Osteoblast (primary cell): ENCODE measurements at regions not wholly inside any gene's neighbourhood (a gene's known extent, or its start where the extent isn't known, plus 50 kb on each side); places are given as distances from the start of the nearest gene placed in this dataset.

Experiments used
- DNase-seq: peaks from one replicate; pipeline ENCODE4 v3.0.0; 2011; ENCODE audit warnings: low spot score, mixed read lengths; ENCODE audit not compliant: insufficient read length; ENCODE audit errors: missing footprints
- H2AFZ ChIP-seq: 2 replicates; pipeline ENCODE4 v1.6.0; 2011; ENCODE audit warnings: mild to moderate bottlenecking, low read length
- H3K27ac ChIP-seq: 2 replicates; pipeline ENCODE4 v1.5.1; 2011; ENCODE audit warnings: mild to moderate bottlenecking, low read depth, low read length, moderate library complexity
- H3K27me3 ChIP-seq: 2 replicates; pipeline ENCODE4 v1.6.0; 2012; ENCODE audit warnings: mild to moderate bottlenecking, control low read depth, inconsistent platforms, low read length, moderate library complexity; ENCODE audit not compliant: insufficient read depth
- H3K36me3 ChIP-seq: 2 replicates; pipeline ENCODE4 v1.5.1; 2011; ENCODE audit warnings: mild to moderate bottlenecking, low read length, control low read depth, moderate library complexity; ENCODE audit not compliant: insufficient read depth
- H3K4me1 ChIP-seq: 2 replicates; pipeline ENCODE4 v1.5.1; 2011; ENCODE audit warnings: mild to moderate bottlenecking, low read length, control low read depth, moderate library complexity; ENCODE audit not compliant: insufficient read depth
- H3K4me2 ChIP-seq: 2 replicates; pipeline ENCODE4 v1.6.0; 2011; ENCODE audit warnings: mild to moderate bottlenecking, low read length; ENCODE audit not compliant: insufficient read depth
- H3K4me3 ChIP-seq: fragments of 200-600 bp; sonication (generic); 3 replicates; pipeline ENCODE4 v1.5.1; 2012; ENCODE audit warnings: mild to moderate bottlenecking, low read length, inconsistent platforms; ENCODE audit not compliant: insufficient read depth
- H3K79me2 ChIP-seq: 2 replicates; pipeline ENCODE4 v1.6.0; 2012; ENCODE audit warnings: mild to moderate bottlenecking, low read length, control low read depth, inconsistent platforms; ENCODE audit not compliant: insufficient read depth
- H3K9me3 ChIP-seq: 2 replicates; pipeline ENCODE4 v1.5.1; 2011; ENCODE audit warnings: low read depth, low read length, control low read depth
- H4K20me1 ChIP-seq: 2 replicates; pipeline ENCODE4 v1.6.0; 2012; ENCODE audit warnings: mild to moderate bottlenecking, low read length, control low read depth; ENCODE audit not compliant: insufficient read depth
- TF ChIP-seq, protein P1 (sequence below): IDR thresholded peaks from 2 replicates; pipeline ENCODE4 v1.5.1; 2011; ENCODE audit warnings: mild to moderate bottlenecking, low read depth, low read length, moderate library complexity; ENCODE audit errors: extremely low read depth

DNA sequence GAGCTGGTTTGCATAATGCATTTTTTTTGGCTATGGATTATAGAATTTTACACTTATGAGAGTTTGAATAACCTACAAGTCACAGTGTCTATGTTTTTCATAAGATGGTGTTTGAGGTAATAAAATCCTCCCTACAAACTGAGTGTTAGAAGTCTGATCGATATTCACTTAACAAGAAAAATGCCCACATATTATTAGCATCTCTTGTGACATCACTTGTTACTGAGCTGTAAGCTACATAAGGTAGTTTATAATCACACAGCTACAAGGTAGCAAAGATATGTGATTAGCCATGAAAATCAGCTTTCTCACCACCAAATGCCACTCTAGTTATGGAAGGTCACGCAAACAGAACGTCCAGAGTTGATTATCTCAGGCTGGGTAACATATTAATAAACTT lies 669.6 kb downstream of the PCDH18 start:
- TF ChIP-seq, protein P1, sequence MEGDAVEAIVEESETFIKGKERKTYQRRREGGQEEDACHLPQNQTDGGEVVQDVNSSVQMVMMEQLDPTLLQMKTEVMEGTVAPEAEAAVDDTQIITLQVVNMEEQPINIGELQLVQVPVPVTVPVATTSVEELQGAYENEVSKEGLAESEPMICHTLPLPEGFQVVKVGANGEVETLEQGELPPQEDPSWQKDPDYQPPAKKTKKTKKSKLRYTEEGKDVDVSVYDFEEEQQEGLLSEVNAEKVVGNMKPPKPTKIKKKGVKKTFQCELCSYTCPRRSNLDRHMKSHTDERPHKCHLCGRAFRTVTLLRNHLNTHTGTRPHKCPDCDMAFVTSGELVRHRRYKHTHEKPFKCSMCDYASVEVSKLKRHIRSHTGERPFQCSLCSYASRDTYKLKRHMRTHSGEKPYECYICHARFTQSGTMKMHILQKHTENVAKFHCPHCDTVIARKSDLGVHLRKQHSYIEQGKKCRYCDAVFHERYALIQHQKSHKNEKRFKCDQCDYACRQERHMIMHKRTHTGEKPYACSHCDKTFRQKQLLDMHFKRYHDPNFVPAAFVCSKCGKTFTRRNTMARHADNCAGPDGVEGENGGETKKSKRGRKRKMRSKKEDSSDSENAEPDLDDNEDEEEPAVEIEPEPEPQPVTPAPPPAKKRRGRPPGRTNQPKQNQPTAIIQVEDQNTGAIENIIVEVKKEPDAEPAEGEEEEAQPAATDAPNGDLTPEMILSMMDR: no peak
- Histone ChIP-seq H3K4me2 (no peak overlapping the region), H3K4me1 (no peaks in the 10 kb centered on the region), H3K36me3 (no peaks in the 10 kb centered on the region), H3K27ac (no peak overlapping the region), H3K79me2 (no peaks in the 10 kb centered on the region), H3K9me3 (no peaks in the 10 kb centered on the region), H3K27me3 (no peaks in the 10 kb centered on the region), H3K4me3 (no peak overlapping the region), H2AFZ (no peak overlapping the region), H4K20me1 (no peaks in the 10 kb centered on the region)
- no peak for DNase-seq

DNA sequence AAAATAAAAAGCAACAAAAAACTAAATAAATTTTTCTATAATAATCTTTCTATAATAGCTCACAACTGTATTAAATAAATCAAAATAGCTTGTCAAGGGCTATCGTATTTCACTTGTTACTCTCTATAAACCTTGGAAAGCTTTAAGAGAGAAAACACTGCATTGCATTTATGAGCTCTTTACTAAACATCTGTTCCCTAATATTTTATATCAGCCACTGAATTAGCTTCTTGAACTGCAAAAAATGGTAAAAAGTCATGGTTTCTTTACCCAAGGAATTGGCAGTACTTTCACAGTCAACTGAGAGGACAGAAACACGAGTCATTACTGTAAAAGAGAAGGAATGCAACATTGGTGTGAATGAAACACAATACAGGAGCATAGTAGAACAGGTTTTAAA lies 671.2 kb downstream of the PCDH18 start:
- H3K36me3 ChIP-seq: no peaks in the 10 kb centered on the region

DNA sequence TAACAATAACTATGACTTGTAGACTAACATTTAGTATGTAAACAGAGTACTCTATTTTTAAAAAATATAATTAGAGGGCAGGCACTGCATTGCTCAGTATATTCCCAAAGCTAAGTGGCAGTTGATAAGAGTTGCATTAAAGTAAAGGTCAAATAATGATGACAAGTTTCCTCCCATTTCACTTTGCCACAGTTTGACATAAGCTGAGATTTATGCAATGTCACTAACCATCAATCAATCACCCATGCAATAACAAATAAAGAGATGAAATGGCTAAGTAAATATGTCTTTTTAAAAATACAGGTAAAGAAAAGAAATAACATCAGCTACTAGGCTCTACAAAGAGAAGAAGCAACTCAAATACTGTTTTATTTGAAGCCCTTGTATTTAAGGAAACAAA lies 673.4 kb downstream of the PCDH18 start:
- Histone ChIP-seq H3K27ac (no peak overlapping the region), H3K27me3 (no peaks in the 10 kb centered on the region), H4K20me1 (no peaks in the 10 kb centered on the region), H3K36me3 (no peaks in the 10 kb centered on the region), H3K4me2 (no peak overlapping the region), H3K4me3 (no peak overlapping the region), H3K9me3 (no peaks in the 10 kb centered on the region), H3K4me1 (no peaks in the 10 kb centered on the region), H2AFZ (no peak overlapping the region), H3K79me2 (no peaks in the 10 kb centered on the region)
- TF ChIP-seq, protein P1: no peak
- no peak for DNase-seq

More for the DNA sequence above, 671.2 kb downstream of the PCDH18 start:
- H2AFZ ChIP-seq: no peak overlapping the region
- DNase-seq: no peak
- H3K27me3 ChIP-seq: no peaks in the 10 kb centered on the region
- H4K20me1 ChIP-seq: no peaks in the 10 kb centered on the region
- no peaks in the 10 kb centered on the region for H3K9me3 ChIP-seq
- TF ChIP-seq, protein P1: no peak
- H3K4me2 ChIP-seq: no peak overlapping the region
- H3K4me1 ChIP-seq: no peaks in the 10 kb centered on the region
- no peak overlapping the region for H3K4me3 ChIP-seq
- H3K27ac ChIP-seq: no peak overlapping the region
- no peaks in the 10 kb centered on the region for H3K79me2 ChIP-seq

DNA sequence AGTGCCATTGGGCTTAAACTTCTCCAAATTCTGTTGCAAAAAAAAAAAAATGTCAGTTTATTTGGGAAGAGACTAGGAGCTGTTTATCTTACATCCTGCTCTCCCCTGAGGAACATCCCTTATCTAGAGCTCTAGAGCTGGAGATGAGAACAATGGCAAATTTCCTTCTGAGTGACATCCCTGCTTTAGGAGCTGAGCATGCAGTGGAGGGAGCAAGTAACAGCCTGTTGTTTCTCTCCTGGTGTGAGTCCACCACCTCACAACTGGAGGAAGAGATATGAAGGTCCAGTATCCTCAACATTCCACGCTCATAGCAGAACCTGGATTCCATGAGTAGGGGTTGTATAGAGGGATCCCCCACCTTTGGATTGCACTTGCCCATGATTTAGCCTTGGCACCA lies 676.4 kb downstream of the PCDH18 start:
- Histone ChIP-seq H2AFZ (no peak overlapping the region), H3K27me3 (no peaks in the 10 kb centered on the region), H3K36me3 (no peaks in the 10 kb centered on the region), H3K4me3 (no peak overlapping the region), H3K4me2 (no peak overlapping the region), H3K9me3 (no peaks in the 10 kb centered on the region), H4K20me1 (no peaks in the 10 kb centered on the region), H3K79me2 (no peaks in the 10 kb centered on the region), H3K4me1 (no peaks in the 10 kb centered on the region), H3K27ac (no peak overlapping the region)
- DNase-seq: no peak
- TF ChIP-seq, protein P1: no peak
